Vagina (tissue), 2 donors: ENCODE measurements at regions not wholly inside any gene's neighbourhood (a gene's known extent, or its start where the extent isn't known, plus 50 kb on each side); places are given as distances from the start of the nearest gene placed in this dataset.

Experiments
- DNase-seq, 2 donors: peaks; one replicate each; pipeline ENCODE4 v3.0.0-alpha.2; 2017; ENCODE audit errors: extremely low spot score in 2 of 2
- H3K27ac ChIP-seq: fragments of 200-600 bp; sonication (generic); one replicate; pipeline ENCODE4 v1.5.1; 2019
- H3K27me3 ChIP-seq: fragments of 200-600 bp; sonication (generic); one replicate; pipeline ENCODE4 v1.5.1; 2019
- H3K36me3 ChIP-seq, 2 donors: fragments of 200-600 bp; sonication (generic); one replicate each; pipeline ENCODE4 v1.5.1; 2017 to 2019
- H3K4me1 ChIP-seq: fragments of 200-600 bp; sonication (generic); one replicate; pipeline ENCODE4 v1.5.1; 2019
- H3K4me3 ChIP-seq, 2 donors: fragments of 200-600 bp; sonication (generic); 1 replicate in 1 of 2; 2 replicates in 1 of 2; pipeline ENCODE4 v1.5.1; 2016 to 2019
- H3K9me3 ChIP-seq: fragments of 200-600 bp; sonication (generic); one replicate; pipeline ENCODE4 v1.5.1; 2019
- POLR2A ChIP-seq, 2 donors: fragments of 450-650 bp; IDR thresholded peaks; one replicate each; pipeline ENCODE4 v1.6.1; 2017; ENCODE audit warnings: antibody characterized with exemption in 2 of 2, mild to moderate bottlenecking in 2 of 2, moderate library complexity in 2 of 2
- POLR2AphosphoS5 ChIP-seq, 2 donors: sonication (generic); formaldehyde crosslinking; IDR thresholded peaks; one replicate each; pipeline ENCODE4 v1.9.0; 2017; ENCODE audit warnings: antibody characterized with exemption in 2 of 2, mild to moderate bottlenecking in 2 of 2, low read depth in 1 of 2; ENCODE audit not compliant: insufficient read depth in 1 of 2
- intact Hi-C: fragments of 100-400 bp; cut with DNase I; formaldehyde crosslinking; loops from one replicate; pipeline ENCODE4 v1.15.1; 2023
- TF ChIP-seq, protein P1 (sequence below), 3 experiments: fragments of 450-650 bp in 2 of 3; fragments of 200-600 bp in 1 of 3; sonication (generic) in 1 of 3; IDR thresholded peaks; one replicate each; pipeline ENCODE4 v1.5.1; 2017 to 2019; ENCODE audit warnings: antibody characterized with exemption in 3 of 3, mild to moderate bottlenecking in 2 of 3, moderate library complexity in 2 of 3

GRCh38 chr11:91805293-91805692, 419.3 kb upstream of the FAT3 start:
- TF ChIP-seq POLR2A (IDR thresholded peaks at IDR 0.05) (no peak), POLR2AphosphoS5 (IDR thresholded peaks at IDR 0.05; ENCODE audit: insufficient read depth in 1 of 2, low read depth in 1 of 2) (no peak)
- TF ChIP-seq, protein P1, sequence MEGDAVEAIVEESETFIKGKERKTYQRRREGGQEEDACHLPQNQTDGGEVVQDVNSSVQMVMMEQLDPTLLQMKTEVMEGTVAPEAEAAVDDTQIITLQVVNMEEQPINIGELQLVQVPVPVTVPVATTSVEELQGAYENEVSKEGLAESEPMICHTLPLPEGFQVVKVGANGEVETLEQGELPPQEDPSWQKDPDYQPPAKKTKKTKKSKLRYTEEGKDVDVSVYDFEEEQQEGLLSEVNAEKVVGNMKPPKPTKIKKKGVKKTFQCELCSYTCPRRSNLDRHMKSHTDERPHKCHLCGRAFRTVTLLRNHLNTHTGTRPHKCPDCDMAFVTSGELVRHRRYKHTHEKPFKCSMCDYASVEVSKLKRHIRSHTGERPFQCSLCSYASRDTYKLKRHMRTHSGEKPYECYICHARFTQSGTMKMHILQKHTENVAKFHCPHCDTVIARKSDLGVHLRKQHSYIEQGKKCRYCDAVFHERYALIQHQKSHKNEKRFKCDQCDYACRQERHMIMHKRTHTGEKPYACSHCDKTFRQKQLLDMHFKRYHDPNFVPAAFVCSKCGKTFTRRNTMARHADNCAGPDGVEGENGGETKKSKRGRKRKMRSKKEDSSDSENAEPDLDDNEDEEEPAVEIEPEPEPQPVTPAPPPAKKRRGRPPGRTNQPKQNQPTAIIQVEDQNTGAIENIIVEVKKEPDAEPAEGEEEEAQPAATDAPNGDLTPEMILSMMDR (IDR thresholded peaks at IDR 0.05) = no peak
- H3K9me3 ChIP-seq = no peaks in the 10 kb centered on the region
- intact Hi-C loops = no loop called here
- H3K27me3 ChIP-seq = no peaks in the 10 kb centered on the region
- H3K27ac ChIP-seq = no peak overlapping the region
- no peaks in the 10 kb centered on the region for H3K36me3 ChIP-seq
- H3K4me1 ChIP-seq = no peaks in the 10 kb centered on the region
- no peak for DNase-seq
- H3K4me3 ChIP-seq = no peak overlapping the region

GRCh38 chr11:91804042-91804441, 420.6 kb upstream of the FAT3 start:
- Histone ChIP-seq H3K27me3 (no peaks in the 10 kb centered on the region), H3K27ac (no peak overlapping the region), H3K36me3 (no peaks in the 10 kb centered on the region), H3K4me1 (no peaks in the 10 kb centered on the region), H3K4me3 (no peak overlapping the region), H3K9me3 (no peaks in the 10 kb centered on the region)
- TF ChIP-seq POLR2AphosphoS5 (IDR thresholded peaks at IDR 0.05; ENCODE audit: insufficient read depth in 1 of 2, low read depth in 1 of 2) = no peak
- TF ChIP-seq POLR2A (IDR thresholded peaks at IDR 0.05) = no peak
- TF ChIP-seq, protein P1 (IDR thresholded peaks at IDR 0.05) = no peak
- no peak for DNase-seq
- intact Hi-C loops = no loop called here

GRCh38 chr11:91802475-91802874, 422.1 kb upstream of the FAT3 start:
- intact Hi-C loops = no loop called here
- TF ChIP-seq POLR2A (IDR thresholded peaks at IDR 0.05) (no peak), POLR2AphosphoS5 (IDR thresholded peaks at IDR 0.05; ENCODE audit: insufficient read depth in 1 of 2, low read depth in 1 of 2) (no peak)
- TF ChIP-seq, protein P1 (IDR thresholded peaks at IDR 0.05) = no peak
- Histone ChIP-seq H3K4me3 (no peak overlapping the region), H3K27ac (no peak overlapping the region), H3K27me3 (no peaks in the 10 kb centered on the region), H3K9me3 (no peaks in the 10 kb centered on the region), H3K4me1 (no peaks in the 10 kb centered on the region), H3K36me3 (no peaks in the 10 kb centered on the region)
- no peak for DNase-seq

DNA sequence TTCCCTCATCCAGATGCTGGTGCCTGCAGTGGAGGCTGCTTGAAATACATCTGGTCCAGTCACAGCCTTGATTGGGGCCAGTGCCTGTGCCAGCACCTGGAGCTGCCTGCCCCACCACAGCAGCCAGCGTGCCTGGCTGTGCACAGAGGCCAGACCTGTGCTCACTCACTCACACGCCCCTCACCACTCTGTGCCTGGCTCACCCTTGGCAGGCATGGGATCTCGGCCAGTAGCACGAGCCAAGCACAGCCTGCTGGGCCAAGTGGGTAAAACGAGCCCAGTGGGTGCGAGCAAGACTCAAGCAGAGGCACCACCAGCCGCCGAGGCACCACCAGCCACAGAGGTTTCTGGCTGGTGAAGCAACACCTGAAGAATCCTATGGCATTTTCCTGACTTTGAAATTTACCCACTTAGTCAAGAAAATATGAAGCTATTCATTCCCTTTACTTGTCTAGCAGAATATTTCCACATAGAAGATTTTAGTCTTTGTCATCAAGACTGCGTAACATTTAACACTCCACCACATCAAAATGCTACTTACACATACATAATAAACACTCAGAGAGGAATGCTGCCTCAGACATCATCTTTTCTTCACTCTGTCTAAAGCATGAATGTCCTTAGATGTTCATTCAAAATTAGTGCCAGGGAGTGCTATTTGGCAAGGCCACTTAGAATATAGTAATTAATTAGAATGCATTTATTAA, 424.3 kb upstream of the FAT3 start:
- TF ChIP-seq POLR2A (IDR thresholded peaks at IDR 0.05) = no peak
- TF ChIP-seq POLR2AphosphoS5 (IDR thresholded peaks at IDR 0.05; ENCODE audit: insufficient read depth in 1 of 2, low read depth in 1 of 2) = no peak
- TF ChIP-seq, protein P1 (IDR thresholded peaks at IDR 0.05) = no peak
- H3K27ac ChIP-seq = no peak overlapping the region
- no peaks in the 10 kb centered on the region for H3K4me1 ChIP-seq
- intact Hi-C loops = no loop called here
- no peaks in the 10 kb centered on the region for H3K36me3 ChIP-seq
- no peaks in the 10 kb centered on the region for H3K9me3 ChIP-seq
- no peak for DNase-seq
- no peak overlapping the region for H3K4me3 ChIP-seq
- H3K27me3 ChIP-seq = no peaks in the 10 kb centered on the region

DNA sequence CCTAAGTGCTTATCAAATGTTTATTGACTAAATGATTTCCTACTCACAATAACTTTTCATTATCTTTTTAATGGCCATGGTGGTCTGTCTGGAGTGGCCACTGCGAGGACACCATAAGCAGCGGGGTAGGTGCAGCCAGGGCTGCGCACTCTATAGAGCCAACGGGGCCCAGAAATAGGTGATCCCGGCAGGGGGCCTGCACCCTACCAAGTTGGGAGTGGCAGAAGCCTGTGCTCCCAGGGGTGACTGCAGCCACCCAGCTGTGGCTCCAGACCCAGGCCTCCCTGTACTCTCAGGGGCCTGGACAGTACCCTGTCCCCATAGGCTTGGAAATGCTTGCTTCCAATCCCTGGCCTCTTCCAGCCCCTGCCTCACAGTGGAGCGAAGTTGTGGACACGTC, 426.4 kb upstream of the FAT3 start:
- no peaks in the 10 kb centered on the region for H3K4me1 ChIP-seq
- H3K4me3 ChIP-seq = no peak overlapping the region
- TF ChIP-seq POLR2A (IDR thresholded peaks at IDR 0.05) = no peak
- TF ChIP-seq, protein P1 (IDR thresholded peaks at IDR 0.05) = no peak
- TF ChIP-seq POLR2AphosphoS5 (IDR thresholded peaks at IDR 0.05; ENCODE audit: insufficient read depth in 1 of 2, low read depth in 1 of 2) = no peak
- no peak overlapping the region for H3K27ac ChIP-seq
- H3K27me3 ChIP-seq = no peaks in the 10 kb centered on the region
- H3K36me3 ChIP-seq = no peaks in the 10 kb centered on the region
- H3K9me3 ChIP-seq = no peaks in the 10 kb centered on the region
- intact Hi-C loops = no loop called here
- DNase-seq = no peak
